Heart left ventricle (tissue), 13 donors: ENCODE measurements at regions not wholly inside any gene's neighbourhood (a gene's known extent, or its start where the extent isn't known, plus 50 kb on each side); places are given as distances from the start of the nearest gene placed in this dataset.

ENCODE experiments used
- CTCF ChIP-seq, 12 donors: fragments of 200-600 bp; sonication (generic) in 4 of 12; IDR thresholded peaks; one replicate each; pipeline versions ENCODE4 v1.5.0 to v1.8.0; 2018 to 2022; ENCODE audit warnings: antibody characterized with exemption in 12 of 12, mild to moderate bottlenecking in 5 of 12
- POLR2A ChIP-seq, 2 donors: fragments of 450-650 bp; IDR thresholded peaks; one replicate each; pipeline ENCODE4 v1.6.1; 2017; ENCODE audit warnings: antibody characterized with exemption in 2 of 2, mild to moderate bottlenecking in 2 of 2, moderate library complexity in 2 of 2
- donor health status: ischemic (EF 13 %, LVEDD 7.1; RV severe dilation, severe dysfunction).
- donor health status: DM: no; HTN: yes; CAD: no.
- donor health status: DM: no; HTN: no; CAD: no.
- donor health status: ischemic (EF 25% LVEDD 6.9; RV normal size, moderate dysfunction).
- donor health status: ischemic (EF 25% LVEDD 5.7; RV mildly dilated, moderate dysfunction).
- donor health status: ischemic (EF 35%, LVEDD 5.7; RV mildly dilated, moderate dysfunction).
- donor health status: nonischemic (EF 11% LVEDD 7.7; RV severe dilation, severe dysfunction).
- donor health status: DM: yes; HTN: yes; CAD: no.
- donor health status: PGD.
- donor health status: ischemic (EF 29% LVEDD 5.4; RV normal size, mild dysfunction).
- donor health status: nonischemic (EF 23%, LVEDD 6.1; RV moderate dilation, normal function).

GRCh38 chr4:130154901-130155300 is 1058.9 kb downstream of the C4orf33 start:
- TF ChIP-seq POLR2A (IDR thresholded peaks at IDR 0.05) (no peak), CTCF (IDR thresholded peaks at IDR 0.05) (no peak)
